ENCODE measurements at regions not wholly inside any gene's neighbourhood (a gene's known extent, or its start where the extent isn't known, plus 50 kb on each side); places are given as distances from the start of the nearest gene placed in this dataset.

- no peaks in the 10 kb centered on the region for H3K4me1 Mint-ChIP-seq
- TF ChIP-seq, protein P1, sequence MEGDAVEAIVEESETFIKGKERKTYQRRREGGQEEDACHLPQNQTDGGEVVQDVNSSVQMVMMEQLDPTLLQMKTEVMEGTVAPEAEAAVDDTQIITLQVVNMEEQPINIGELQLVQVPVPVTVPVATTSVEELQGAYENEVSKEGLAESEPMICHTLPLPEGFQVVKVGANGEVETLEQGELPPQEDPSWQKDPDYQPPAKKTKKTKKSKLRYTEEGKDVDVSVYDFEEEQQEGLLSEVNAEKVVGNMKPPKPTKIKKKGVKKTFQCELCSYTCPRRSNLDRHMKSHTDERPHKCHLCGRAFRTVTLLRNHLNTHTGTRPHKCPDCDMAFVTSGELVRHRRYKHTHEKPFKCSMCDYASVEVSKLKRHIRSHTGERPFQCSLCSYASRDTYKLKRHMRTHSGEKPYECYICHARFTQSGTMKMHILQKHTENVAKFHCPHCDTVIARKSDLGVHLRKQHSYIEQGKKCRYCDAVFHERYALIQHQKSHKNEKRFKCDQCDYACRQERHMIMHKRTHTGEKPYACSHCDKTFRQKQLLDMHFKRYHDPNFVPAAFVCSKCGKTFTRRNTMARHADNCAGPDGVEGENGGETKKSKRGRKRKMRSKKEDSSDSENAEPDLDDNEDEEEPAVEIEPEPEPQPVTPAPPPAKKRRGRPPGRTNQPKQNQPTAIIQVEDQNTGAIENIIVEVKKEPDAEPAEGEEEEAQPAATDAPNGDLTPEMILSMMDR (conservative IDR thresholded peaks at IDR 0.05): no peak
- no peak for DNase-seq (ENCODE audit: low read depth, low spot score)
- no peak overlapping the region for H3K27ac Mint-ChIP-seq (ENCODE audit: unreplicated experiment)
- peaks cover 5% of the 10 kb centered on the region for H3K36me3 Mint-ChIP-seq (ENCODE audit: low read depth)
- H3K9me3 Mint-ChIP-seq: peaks cover 9% of the 10 kb centered on the region
- H3K4me3 Mint-ChIP-seq: no peak overlapping the region
- H3K27me3 Mint-ChIP-seq (ENCODE audit: low read depth): no peaks in the 10 kb centered on the region
These were observed 141.2 kb upstream of the ZFP64 start for GRCh38 chr20:52332649-52333250.

DNA sequence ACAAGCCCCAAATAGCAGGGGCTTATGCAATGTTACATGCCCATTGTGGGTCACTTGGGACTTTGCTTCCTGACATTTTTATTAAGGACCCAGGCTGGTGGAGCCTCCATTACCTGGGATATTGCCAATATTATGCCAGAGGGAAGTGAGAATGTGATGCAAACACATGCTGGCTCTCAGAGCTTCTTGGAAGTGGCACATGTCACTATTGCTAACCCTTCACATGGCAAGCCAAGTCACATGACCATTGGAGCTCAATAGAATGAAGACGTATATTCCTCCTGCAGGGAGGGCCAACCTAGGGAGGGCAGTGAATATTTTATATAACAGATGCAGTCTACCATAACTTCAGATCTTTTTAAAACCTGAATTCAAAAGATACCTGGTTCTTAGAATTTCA, 140.7 kb upstream of the ZFP64 start:
- Mint-ChIP-seq H3K27ac (ENCODE audit: unreplicated experiment) (no peak overlapping the region), H3K4me3 (no peak overlapping the region), H3K9me3 (peaks cover 8% of the 10 kb centered on the region), H3K36me3 (ENCODE audit: low read depth) (peaks cover 2% of the 10 kb centered on the region), H3K27me3 (ENCODE audit: low read depth) (no peaks in the 10 kb centered on the region), H3K4me1 (no peaks in the 10 kb centered on the region)
- no peak for DNase-seq (ENCODE audit: low read depth, low spot score)
- TF ChIP-seq, protein P1 (conservative IDR thresholded peaks at IDR 0.05): no peak

DNA sequence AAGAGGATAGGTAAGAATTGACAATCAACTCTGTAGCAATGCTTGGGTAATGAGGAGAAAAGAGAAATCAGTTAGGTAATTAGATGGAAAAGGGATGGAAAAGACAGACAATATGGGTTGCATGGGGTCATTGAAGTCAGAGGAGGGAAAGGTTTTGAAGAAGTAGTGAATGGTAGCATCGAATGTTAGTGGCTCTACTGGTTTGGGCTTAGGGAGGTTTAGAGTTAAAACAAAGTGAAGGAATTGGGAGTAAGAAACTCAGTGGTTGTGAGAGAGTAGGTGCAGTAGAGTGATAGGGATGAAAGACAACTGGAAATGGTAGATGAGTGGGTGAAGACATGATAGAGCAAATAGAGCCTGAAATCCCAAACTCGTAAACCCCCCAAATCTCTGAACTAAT, 140.1 kb upstream of the ZFP64 start:
- Mint-ChIP-seq H3K4me3 (no peak overlapping the region), H3K36me3 (ENCODE audit: low read depth) (peaks cover 2% of the 10 kb centered on the region), H3K4me1 (no peaks in the 10 kb centered on the region), H3K27me3 (ENCODE audit: low read depth) (no peaks in the 10 kb centered on the region), H3K27ac (ENCODE audit: unreplicated experiment) (no peak overlapping the region), H3K9me3 (peaks cover 8% of the 10 kb centered on the region)
- no peak for DNase-seq (ENCODE audit: low read depth, low spot score)
- TF ChIP-seq, protein P1 (conservative IDR thresholded peaks at IDR 0.05): no peak

GRCh38 chr20:52321396-52321795, 129.8 kb upstream of the ZFP64 start:
- Mint-ChIP-seq H3K4me3 (no peak overlapping the region), H3K27me3 (ENCODE audit: low read depth) (no peaks in the 10 kb centered on the region), H3K27ac (ENCODE audit: unreplicated experiment) (no peak overlapping the region), H3K4me1 (peaks cover 19% of the 10 kb centered on the region), H3K9me3 (peaks cover 3% of the 10 kb centered on the region), H3K36me3 (ENCODE audit: low read depth) (no peaks in the 10 kb centered on the region)
- TF ChIP-seq, protein P1 (conservative IDR thresholded peaks at IDR 0.05): no peak
- no peak for DNase-seq (ENCODE audit: low read depth, low spot score)

- H3K27me3 Mint-ChIP-seq (ENCODE audit: low read depth): peaks cover under 1% of the 10 kb centered on the region
- TF ChIP-seq, protein P1 (conservative IDR thresholded peaks at IDR 0.05): no peak
- H3K4me3 Mint-ChIP-seq: peak overlapping the region; percentile 25
- peaks cover 21% of the 10 kb centered on the region for H3K4me1 Mint-ChIP-seq
- DNase-seq (ENCODE audit: low read depth, low spot score): no peak
- H3K9me3 Mint-ChIP-seq: peaks cover 3% of the 10 kb centered on the region
- no peaks in the 10 kb centered on the region for H3K36me3 Mint-ChIP-seq (ENCODE audit: low read depth)
- H3K27ac Mint-ChIP-seq (ENCODE audit: unreplicated experiment): no peak overlapping the region
These were observed 127.1 kb upstream of the ZFP64 start for GRCh38 chr20:52318651-52319050.

All from neural crest cell (in vitro differentiated cells).